ENCODE measurements at regions not wholly inside any gene's neighbourhood (a gene's known extent, or its start where the extent isn't known, plus 50 kb on each side); places are given as distances from the start of the nearest gene placed in this dataset.

DNA sequence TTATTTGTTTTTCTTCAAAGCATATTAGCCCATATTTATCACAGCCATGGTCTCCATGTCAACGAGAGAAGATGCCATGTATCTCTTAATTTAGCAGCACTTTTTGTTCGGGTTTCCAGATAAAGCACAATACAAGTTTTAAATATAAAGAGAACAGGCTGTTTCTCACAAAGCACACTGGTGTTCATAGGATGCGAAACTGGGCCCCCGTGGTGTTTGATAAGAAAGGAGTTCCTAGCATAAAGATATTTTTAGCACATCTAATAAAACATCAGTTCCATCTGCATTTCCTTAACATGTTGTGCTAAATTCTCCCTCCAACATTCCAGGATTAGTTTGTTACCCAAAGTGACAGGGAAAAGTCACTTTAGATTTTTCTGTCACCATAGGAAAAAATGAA, 72.4 kb upstream of the EDNRB start:
- no peak for DNase-seq (ENCODE audit: low read depth)
- TF ChIP-seq, protein P1, sequence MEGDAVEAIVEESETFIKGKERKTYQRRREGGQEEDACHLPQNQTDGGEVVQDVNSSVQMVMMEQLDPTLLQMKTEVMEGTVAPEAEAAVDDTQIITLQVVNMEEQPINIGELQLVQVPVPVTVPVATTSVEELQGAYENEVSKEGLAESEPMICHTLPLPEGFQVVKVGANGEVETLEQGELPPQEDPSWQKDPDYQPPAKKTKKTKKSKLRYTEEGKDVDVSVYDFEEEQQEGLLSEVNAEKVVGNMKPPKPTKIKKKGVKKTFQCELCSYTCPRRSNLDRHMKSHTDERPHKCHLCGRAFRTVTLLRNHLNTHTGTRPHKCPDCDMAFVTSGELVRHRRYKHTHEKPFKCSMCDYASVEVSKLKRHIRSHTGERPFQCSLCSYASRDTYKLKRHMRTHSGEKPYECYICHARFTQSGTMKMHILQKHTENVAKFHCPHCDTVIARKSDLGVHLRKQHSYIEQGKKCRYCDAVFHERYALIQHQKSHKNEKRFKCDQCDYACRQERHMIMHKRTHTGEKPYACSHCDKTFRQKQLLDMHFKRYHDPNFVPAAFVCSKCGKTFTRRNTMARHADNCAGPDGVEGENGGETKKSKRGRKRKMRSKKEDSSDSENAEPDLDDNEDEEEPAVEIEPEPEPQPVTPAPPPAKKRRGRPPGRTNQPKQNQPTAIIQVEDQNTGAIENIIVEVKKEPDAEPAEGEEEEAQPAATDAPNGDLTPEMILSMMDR (conservative IDR thresholded peaks at IDR 0.05; ENCODE audit: low read depth, low read length): no peak
- no peak overlapping the region for H3K4me3 ChIP-seq (ENCODE audit: low read depth, low read length)

DNA sequence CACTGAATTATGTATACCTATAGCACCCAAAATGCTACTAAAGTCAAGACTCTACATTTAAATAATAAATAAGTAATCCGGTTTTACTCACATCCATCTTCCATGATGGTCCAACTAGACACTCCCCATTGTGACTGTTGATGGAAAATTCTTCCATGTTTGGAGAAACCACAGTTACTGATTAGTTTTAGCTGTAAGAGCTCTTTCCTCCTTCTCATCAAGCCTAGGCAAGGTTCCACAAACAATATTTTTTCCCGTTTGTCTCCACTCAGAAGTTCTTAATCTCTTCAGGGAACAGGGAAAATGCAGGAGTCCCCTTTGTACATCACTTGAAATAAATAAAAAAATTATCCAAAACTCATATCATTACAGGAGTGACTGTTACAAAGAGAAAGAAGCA, 70.7 kb upstream of the EDNRB start:
- TF ChIP-seq, protein P1 (conservative IDR thresholded peaks at IDR 0.05; ENCODE audit: low read depth, low read length): no peak
- H3K4me3 ChIP-seq (ENCODE audit: low read depth, low read length): no peak overlapping the region
- no peak for DNase-seq (ENCODE audit: low read depth)

DNA sequence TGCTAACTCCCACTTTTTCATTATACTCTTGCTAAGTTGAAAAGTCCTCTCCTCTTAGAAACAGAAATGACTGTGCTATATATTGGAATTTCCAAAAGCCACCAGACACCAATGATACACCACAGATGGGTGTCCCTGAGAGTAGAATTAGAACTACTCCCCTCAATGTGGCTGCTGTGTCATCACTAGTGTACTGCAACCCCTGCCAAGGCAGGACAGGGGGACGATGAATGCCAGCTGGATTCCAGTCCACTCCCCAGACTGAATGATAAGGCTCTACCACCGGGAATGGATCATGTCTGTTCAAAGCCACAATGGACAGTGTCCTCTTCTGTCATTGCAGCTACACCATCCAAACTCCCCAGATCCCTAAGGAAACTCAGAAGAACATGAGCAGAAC, 69.7 kb upstream of the EDNRB start:
- TF ChIP-seq, protein P1 (conservative IDR thresholded peaks at IDR 0.05; ENCODE audit: low read depth, low read length): no peak
- H3K4me3 ChIP-seq (ENCODE audit: low read depth, low read length): no peak overlapping the region
- no peak for DNase-seq (ENCODE audit: low read depth)

DNA sequence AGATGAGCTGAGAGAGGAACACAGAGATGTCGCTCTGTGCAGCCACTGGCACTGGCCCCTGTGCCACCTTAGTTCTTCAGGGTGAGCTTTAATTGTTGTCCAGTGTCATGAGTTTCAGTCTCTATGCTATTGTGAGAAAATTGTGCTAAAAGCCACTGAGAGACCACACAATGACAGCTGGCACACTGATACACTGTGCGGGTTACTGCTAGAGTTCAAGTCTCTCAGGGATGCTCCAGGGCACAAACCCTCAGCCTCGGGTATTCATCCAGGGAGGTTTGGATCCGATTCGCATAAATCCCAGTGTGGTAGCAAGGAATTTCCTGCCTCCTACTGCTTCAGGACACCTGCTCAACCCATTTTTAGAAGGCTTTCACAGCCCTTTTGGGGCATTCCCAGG, 68.1 kb upstream of the EDNRB start:
- no peak for DNase-seq (ENCODE audit: low read depth)
- TF ChIP-seq, protein P1 (conservative IDR thresholded peaks at IDR 0.05; ENCODE audit: low read depth, low read length): no peak
- H3K4me3 ChIP-seq (ENCODE audit: low read depth, low read length): no peak overlapping the region

DNA sequence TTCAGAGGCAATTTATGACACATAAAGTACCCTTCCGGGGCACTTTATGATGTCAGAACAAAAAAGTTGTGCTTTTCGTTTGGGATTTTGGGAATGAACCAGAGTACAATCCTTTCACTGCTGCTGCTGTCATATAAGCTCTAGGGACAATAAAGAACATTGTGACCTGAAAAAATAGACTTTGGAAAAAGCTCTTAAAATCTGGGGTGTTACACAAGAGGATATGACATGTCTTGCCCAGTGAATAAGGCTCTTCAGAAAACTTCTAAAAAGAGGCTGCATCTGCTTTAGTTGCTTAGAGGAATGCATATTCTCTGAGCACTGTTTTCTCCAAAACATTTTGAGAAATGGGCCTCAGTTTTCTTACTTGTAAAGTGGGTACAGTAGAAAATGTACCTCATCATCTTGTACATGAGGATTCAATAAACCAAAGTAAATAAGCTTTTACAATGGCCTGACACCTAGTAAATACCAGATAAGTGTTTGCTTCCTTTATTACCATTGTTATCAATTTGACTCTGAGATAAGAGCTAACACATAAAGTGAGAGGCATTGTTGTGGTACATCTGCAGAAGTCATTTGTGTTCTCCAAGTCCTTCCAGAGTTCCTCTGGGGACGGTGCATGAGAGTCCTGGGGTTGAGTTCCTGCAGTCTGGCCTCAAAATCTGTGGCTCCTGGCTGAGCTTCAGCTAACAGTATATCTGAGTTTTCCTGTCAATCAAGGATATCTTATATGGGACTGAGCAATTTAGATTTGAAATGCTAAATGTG, 67.4 kb upstream of the EDNRB start:
- DNase-seq (ENCODE audit: low read depth): no peak
- H3K4me3 ChIP-seq (ENCODE audit: low read depth, low read length): no peak overlapping the region
- TF ChIP-seq, protein P1 (conservative IDR thresholded peaks at IDR 0.05; ENCODE audit: low read depth, low read length): no peak

DNA sequence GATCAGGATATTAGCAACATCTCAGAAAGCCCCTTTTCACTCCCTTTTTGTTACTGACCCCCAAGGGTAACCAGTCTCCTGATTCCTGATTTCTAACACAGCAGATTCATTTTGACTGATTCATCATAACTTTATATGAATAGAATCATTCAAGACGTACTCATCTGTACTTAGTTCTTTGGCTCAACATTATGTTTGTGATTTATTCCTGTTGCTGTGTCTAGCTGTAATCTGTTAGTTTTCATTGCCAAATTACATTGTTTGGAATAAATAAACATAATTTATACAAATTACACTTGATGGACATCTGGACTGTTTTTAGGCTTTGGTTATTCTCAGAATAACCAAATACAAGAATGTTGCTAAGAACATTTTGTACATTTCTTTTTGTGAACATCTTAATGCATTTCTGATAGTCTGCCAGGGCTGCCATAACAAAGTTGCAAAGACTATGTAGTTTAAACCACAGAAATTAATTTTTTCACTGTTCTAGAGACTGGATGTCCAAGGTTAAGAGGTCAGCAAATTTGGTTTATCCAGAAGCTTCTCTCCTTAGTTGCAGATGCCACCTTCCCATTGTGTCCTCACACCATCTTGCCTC, 62.8 kb upstream of the EDNRB start:
- DNase-seq (ENCODE audit: low read depth): no peak
- no peak overlapping the region for H3K4me3 ChIP-seq (ENCODE audit: low read depth, low read length)
- TF ChIP-seq, protein P1 (conservative IDR thresholded peaks at IDR 0.05; ENCODE audit: low read depth, low read length): no peak

DNA sequence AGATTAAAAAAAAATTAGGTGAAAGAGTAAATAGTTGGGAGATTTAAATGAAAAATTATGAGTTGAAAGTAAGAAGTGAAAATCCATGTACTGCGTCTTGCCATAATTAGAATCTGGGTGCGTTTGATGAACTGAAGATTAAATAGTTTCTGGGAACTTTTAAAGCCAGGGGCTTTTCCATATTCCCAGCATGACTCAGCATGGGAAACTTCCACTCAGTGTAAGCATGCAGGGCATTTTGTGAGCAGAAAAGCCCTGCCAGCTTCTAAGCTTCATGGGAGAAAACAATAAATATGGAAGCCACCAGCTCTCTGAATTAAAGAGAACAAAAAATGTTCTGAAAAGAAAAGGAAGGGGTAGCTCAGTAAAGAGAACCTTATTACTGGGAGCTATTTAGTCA, 62.0 kb upstream of the EDNRB start:
- TF ChIP-seq, protein P1 (conservative IDR thresholded peaks at IDR 0.05; ENCODE audit: low read depth, low read length): no peak
- DNase-seq (ENCODE audit: low read depth): peak; percentile 29
- no peak overlapping the region for H3K4me3 ChIP-seq (ENCODE audit: low read depth, low read length)
